ENCODE measurements at regions not wholly inside any gene's neighbourhood (a gene's known extent, or its start where the extent isn't known, plus 50 kb on each side); places are given as distances from the start of the nearest gene placed in this dataset.

DNA sequence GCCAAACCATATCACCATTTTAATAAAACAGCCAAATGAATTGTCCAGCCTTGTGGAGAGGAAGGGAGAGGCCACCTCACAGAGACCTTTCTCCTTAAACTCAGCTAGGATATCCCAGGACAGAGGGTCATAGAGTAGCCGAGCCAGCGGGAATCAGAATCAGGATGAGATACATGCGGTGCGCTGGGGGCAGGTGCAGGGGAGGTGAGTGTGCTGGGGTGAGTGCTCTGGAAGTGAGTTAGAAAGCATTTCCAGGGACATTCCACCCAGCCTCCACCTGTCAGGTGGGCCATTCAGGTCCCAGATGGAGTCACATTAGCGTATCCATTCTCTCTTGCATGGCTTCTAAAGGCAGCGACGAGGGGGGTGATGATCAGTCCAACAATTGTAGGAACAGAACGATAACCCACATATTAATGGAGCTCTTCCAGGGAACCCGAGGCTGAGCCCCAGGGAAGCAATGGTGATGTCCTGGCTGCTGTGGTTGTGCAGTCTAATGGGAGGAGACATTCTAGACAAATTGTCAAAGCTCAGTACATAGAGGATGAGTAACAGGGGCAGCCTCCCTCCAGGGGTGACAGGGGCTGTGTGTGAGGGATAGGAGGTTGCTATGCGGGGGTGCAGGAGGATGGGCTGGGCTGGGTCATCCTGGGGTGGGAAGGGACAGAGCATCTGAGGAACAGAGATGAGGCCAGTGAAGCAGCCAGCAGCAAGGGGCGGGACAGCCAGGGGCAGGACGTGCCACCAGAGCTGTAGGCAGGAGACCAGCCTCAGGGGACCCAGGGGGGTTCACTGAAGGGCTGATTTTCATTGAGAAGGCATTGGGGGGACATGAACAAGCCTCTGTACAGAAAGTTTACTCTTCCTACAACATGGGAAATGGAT, 88.7 kb upstream of the FRMD1 start:
- TF ChIP-seq, protein P1, sequence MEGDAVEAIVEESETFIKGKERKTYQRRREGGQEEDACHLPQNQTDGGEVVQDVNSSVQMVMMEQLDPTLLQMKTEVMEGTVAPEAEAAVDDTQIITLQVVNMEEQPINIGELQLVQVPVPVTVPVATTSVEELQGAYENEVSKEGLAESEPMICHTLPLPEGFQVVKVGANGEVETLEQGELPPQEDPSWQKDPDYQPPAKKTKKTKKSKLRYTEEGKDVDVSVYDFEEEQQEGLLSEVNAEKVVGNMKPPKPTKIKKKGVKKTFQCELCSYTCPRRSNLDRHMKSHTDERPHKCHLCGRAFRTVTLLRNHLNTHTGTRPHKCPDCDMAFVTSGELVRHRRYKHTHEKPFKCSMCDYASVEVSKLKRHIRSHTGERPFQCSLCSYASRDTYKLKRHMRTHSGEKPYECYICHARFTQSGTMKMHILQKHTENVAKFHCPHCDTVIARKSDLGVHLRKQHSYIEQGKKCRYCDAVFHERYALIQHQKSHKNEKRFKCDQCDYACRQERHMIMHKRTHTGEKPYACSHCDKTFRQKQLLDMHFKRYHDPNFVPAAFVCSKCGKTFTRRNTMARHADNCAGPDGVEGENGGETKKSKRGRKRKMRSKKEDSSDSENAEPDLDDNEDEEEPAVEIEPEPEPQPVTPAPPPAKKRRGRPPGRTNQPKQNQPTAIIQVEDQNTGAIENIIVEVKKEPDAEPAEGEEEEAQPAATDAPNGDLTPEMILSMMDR (IDR thresholded peaks at IDR 0.05; ENCODE audit: low read depth, low read length) = no peak
- Histone ChIP-seq H3K36me3 (no peaks in the 10 kb centered on the region), H3K9me3 (no peaks in the 10 kb centered on the region; the same call in 1 of the 2 replicates), H3K4me3 (ENCODE audit: low read depth, low read length) (no peak overlapping the region), H3K27me3 (no peaks in the 10 kb centered on the region), H3K4me1 (peaks cover 7% of the 10 kb centered on the region)
- no peak for DNase-seq

DNA sequence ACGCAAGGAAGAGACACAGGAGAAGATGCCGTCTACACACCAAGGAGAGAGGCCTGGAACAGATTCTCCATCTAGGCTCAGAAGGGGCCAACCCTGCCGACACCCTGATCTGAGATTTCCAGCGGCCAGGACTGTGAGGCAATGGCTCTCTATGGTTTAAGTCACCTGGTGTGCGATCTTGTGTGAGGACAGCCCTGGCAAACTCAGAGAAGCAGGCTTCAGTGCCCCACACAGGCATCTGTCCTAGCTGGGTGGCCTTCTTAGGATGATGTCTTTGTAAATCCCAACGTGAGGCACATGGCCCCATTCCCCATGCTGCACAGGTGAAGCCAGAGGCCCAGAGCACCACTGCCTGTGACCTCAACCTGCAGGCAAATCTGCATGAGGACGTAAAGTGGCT, 87.6 kb upstream of the FRMD1 start:
- Histone ChIP-seq H3K4me1 (peaks cover 7% of the 10 kb centered on the region), H3K27me3 (no peaks in the 10 kb centered on the region), H3K9me3 (no peaks in the 10 kb centered on the region; the same call in 1 of the 2 replicates), H3K4me3 (ENCODE audit: low read depth, low read length) (no peak overlapping the region), H3K36me3 (no peaks in the 10 kb centered on the region)
- TF ChIP-seq, protein P1 (IDR thresholded peaks at IDR 0.05; ENCODE audit: low read depth, low read length) = no peak
- DNase-seq = no peak

GRCh38 chr6:168165891-168166290, 86.9 kb upstream of the FRMD1 start:
- Histone ChIP-seq H3K36me3 (no peaks in the 10 kb centered on the region), H3K4me3 (ENCODE audit: low read depth, low read length) (no peak overlapping the region), H3K27me3 (no peaks in the 10 kb centered on the region), H3K4me1 (peaks cover 7% of the 10 kb centered on the region), H3K9me3 (no peaks in the 10 kb centered on the region; the same call in 1 of the 2 replicates)
- DNase-seq = no peak
- TF ChIP-seq, protein P1 (IDR thresholded peaks at IDR 0.05; ENCODE audit: low read depth, low read length) = no peak

- TF ChIP-seq, protein P1 (IDR thresholded peaks at IDR 0.05; ENCODE audit: low read depth, low read length) = no peak
- Histone ChIP-seq H3K9me3 (no peaks in the 10 kb centered on the region; the same call in 1 of the 2 replicates), H3K27me3 (no peaks in the 10 kb centered on the region), H3K4me3 (ENCODE audit: low read depth, low read length) (no peak overlapping the region), H3K36me3 (no peaks in the 10 kb centered on the region), H3K4me1 (peaks cover 7% of the 10 kb centered on the region)
- DNase-seq = no peak
Measured at GRCh38 chr6:168165373-168165772, 86.4 kb upstream of the FRMD1 start.

DNA sequence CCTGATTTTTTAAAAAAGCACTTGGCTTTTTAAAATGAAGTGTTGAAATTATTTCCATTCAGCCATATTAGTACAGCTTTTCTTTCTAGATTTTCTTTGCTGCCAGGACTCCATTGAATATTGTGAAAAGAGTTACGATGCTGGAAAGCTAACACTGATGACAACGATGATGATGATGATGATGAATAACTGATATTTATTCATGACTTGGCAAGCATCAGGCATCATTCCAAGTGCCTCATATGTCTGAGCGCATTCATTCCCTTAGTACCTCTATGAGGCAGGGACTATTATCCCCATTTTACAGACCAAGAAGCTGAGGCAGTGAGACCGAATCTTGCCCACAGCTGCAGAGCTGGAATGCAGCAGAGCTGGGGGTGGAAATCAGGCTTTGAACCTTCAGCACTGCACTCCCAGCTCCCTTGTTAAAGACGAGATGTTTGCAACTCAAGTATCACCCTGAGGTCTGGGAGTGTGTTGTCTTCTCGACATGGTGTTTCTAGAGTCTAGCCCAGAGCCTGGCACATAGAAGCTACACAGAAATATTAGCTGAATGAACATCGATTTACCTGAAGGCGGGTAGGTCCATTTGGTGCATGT, 85.5 kb upstream of the FRMD1 start:
- H3K9me3 ChIP-seq = no peaks in the 10 kb centered on the region; the same call in 1 of the 2 replicates
- H3K4me1 ChIP-seq = peaks cover 7% of the 10 kb centered on the region
- no peaks in the 10 kb centered on the region for H3K36me3 ChIP-seq
- TF ChIP-seq, protein P1 (IDR thresholded peaks at IDR 0.05; ENCODE audit: low read depth, low read length) = no peak
- no peaks in the 10 kb centered on the region for H3K27me3 ChIP-seq
- no peak overlapping the region for H3K4me3 ChIP-seq (ENCODE audit: low read depth, low read length)
- DNase-seq = no peak

Data from BE2C (cell line).